ENCODE measurements at regions not wholly inside any gene's neighbourhood (a gene's known extent, or its start where the extent isn't known, plus 50 kb on each side); places are given as distances from the start of the nearest gene placed in this dataset.

- TF ChIP-seq CTCF (conservative IDR thresholded peaks at IDR 0.05 in 1 of 2, IDR thresholded peaks at IDR 0.05 in 1 of 2; ENCODE audit: low read depth in 1 of 2, low read length in 2 of 2) (no peak), EZH2 (IDR thresholded peaks at IDR 0.05; ENCODE audit: low read length, missing control alignments) (no peak)
Measured at GRCh38 chr1:164969253-164969652, 387.3 kb downstream of the LMX1A start.
